WTC11 (cell line): ENCODE measurements at regions not wholly inside any gene's neighbourhood (a gene's known extent, or its start where the extent isn't known, plus 50 kb on each side); places are given as distances from the start of the nearest gene placed in this dataset.

Experiments used
- ATAC-seq: fragments of 200-7000 bp; cut with Tn5 transposase; 2 replicates; pipeline ENCODE4 v1.10.0; 2021; ENCODE audit warnings: mild to moderate bottlenecking, moderate library complexity
- CTCF ChIA-PET: fragments of 300-600 bp; sonication (Branson Sonifier 250); formaldehyde crosslinking; loops from one replicate; lab custom pipeline; 2021; ENCODE audit warnings: antibody characterized with exemption; lab: Charles Lee
- POLR2A ChIA-PET: fragments of 350-600 bp; sonication (Branson Sonifier 250); formaldehyde crosslinking; loops from one replicate; lab custom pipeline; 2021; ENCODE audit warnings: antibody characterized with exemption; lab: Charles Lee
- DNase-seq: peaks from one replicate; pipeline ENCODE4 v3.0.0; 2021; ENCODE audit warnings: low spot score
- H3K27ac Mint-ChIP-seq: 2 replicates; pipeline ENCODE4 v1.8.0; 2021; ENCODE audit warnings: mixed read lengths
- H3K27me3 Mint-ChIP-seq: 2 replicates; pipeline ENCODE4 v1.8.0; 2021; ENCODE audit warnings: low read depth, mild to moderate bottlenecking, moderate library complexity, mixed read lengths
- H3K36me3 Mint-ChIP-seq: 2 replicates; pipeline ENCODE4 v1.8.0; 2021; ENCODE audit warnings: mixed read lengths
- H3K4me1 Mint-ChIP-seq: 2 replicates; pipeline ENCODE4 v1.8.0; 2022; ENCODE audit warnings: mixed read lengths
- H3K4me3 Mint-ChIP-seq: 2 replicates; pipeline ENCODE4 v1.8.0; 2021; ENCODE audit warnings: mild to moderate bottlenecking, moderate library complexity, mixed read lengths
- H3K9me3 Mint-ChIP-seq: 2 replicates; pipeline ENCODE4 v1.8.0; 2021; ENCODE audit warnings: mixed read lengths
- AFF4 ChIP-seq: sonication (generic); formaldehyde crosslinking; IDR thresholded peaks from 2 replicates; pipeline ENCODE4 v1.8.1; 2023; ENCODE audit warnings: mild to moderate bottlenecking, missing genetic modification reagents, borderline replicate concordance
- CBFB ChIP-seq: sonication (generic); formaldehyde crosslinking; IDR thresholded peaks from 2 replicates; pipeline ENCODE4 v1.8.1; 2022; ENCODE audit warnings: mild to moderate bottlenecking, low read depth, missing genetic modification reagents
- E2F5 ChIP-seq: sonication (generic); formaldehyde crosslinking; IDR thresholded peaks from 2 replicates; pipeline ENCODE4 v1.8.1; 2022; ENCODE audit warnings: mild to moderate bottlenecking, moderate library complexity, missing genetic modification reagents
- FOXP4 ChIP-seq: sonication (generic); formaldehyde crosslinking; IDR thresholded peaks from 2 replicates; pipeline ENCODE4 v1.8.0; 2022; ENCODE audit warnings: mild to moderate bottlenecking, missing genetic modification reagents
- GRHL2 ChIP-seq: fragments of 250-450 bp; sonication (Bioruptor Pico); IDR thresholded peaks from 2 replicates; pipeline ENCODE4 v1.8.0; 2022; ENCODE audit warnings: mild to moderate bottlenecking, moderate library complexity; ENCODE audit not compliant: insufficient replicate concordance, severe bottlenecking
- HMGA2 ChIP-seq: fragments of 250-450 bp; sonication (Bioruptor Pico); IDR thresholded peaks from 2 replicates; pipeline ENCODE4 v1.4.0; 2021; ENCODE audit warnings: mild to moderate bottlenecking, moderate library complexity
- MLX ChIP-seq: sonication (generic); formaldehyde crosslinking; IDR thresholded peaks from 2 replicates; pipeline ENCODE4 v1.8.1; 2023; ENCODE audit warnings: mild to moderate bottlenecking, missing genetic modification reagents, moderate library complexity
- NFE2L1 ChIP-seq: sonication (generic); formaldehyde crosslinking; IDR thresholded peaks from 2 replicates; pipeline ENCODE4 v1.8.1; 2023; ENCODE audit warnings: missing genetic modification reagents
- PRRX2 ChIP-seq: fragments of 250-450 bp; sonication (Bioruptor Pico); IDR thresholded peaks from 2 replicates; pipeline ENCODE4 v1.8.0; 2021; ENCODE audit warnings: mild to moderate bottlenecking
- STAT6 ChIP-seq: sonication (generic); formaldehyde crosslinking; conservative IDR thresholded peaks from 2 replicates; pipeline ENCODE4 v1.8.1; 2023; ENCODE audit warnings: mild to moderate bottlenecking, low read depth, missing genetic modification reagents, moderate library complexity
- ZNF121 ChIP-seq: sonication (generic); formaldehyde crosslinking; IDR thresholded peaks from 2 replicates; pipeline ENCODE4 v1.8.0; 2023; ENCODE audit warnings: missing genetic modification reagents
- ZNF138 ChIP-seq: sonication (generic); formaldehyde crosslinking; conservative IDR thresholded peaks from 2 replicates; pipeline ENCODE4 v1.8.1; 2022; ENCODE audit warnings: mild to moderate bottlenecking, moderate library complexity, missing genetic modification reagents
- ZNF396 ChIP-seq: fragments of 250-450 bp; sonication (Bioruptor Pico); IDR thresholded peaks from 2 replicates; pipeline ENCODE4 v1.8.0; 2021; ENCODE audit warnings: mild to moderate bottlenecking, moderate library complexity, borderline replicate concordance
- ZNF423 ChIP-seq: fragments of 250-450 bp; sonication (Bioruptor Pico); IDR thresholded peaks from 2 replicates; pipeline ENCODE4 v2.1.2; 2022; ENCODE audit warnings: mild to moderate bottlenecking, moderate library complexity
- TF ChIP-seq, protein P1 (sequence below): sonication (generic); formaldehyde crosslinking; IDR thresholded peaks from 2 replicates; pipeline ENCODE4 v1.8.1; 2023; ENCODE audit warnings: mild to moderate bottlenecking, missing genetic modification reagents

DNA sequence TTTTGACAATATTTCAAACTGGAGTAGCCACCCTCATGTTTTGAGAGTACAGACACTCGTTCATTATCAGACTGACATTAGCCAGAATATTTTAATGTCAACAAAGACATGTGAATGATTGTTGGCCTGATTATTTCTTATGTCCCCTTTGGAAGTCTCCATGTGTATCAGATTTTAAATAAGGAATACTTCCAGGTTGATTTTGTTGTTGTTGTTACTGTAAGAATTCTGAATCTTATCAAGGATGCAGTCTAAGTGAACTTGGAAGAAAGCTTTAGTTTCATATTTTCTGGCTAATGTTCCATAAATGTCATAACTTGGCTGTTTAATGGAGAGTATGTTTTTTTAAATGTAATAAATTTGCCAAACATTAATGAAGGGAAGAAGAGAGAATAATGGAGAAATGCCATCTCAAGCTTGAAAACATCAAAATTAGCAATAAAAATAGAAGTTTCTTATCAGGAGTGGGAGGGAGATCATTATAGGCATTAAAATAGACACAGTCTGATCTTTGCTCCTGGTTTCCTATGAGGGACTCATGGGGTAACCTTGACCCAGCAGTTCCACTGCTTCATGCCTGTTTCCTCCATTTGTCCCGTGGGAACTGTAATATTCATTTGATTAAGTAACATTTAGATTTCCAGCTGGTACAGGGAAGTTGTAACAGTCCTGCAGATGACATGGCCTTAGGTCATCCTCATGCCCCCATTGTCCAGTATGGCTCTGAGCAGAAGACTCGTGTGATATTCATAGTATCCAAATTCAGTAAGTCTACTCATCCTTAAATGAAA lies 122.4 kb upstream of the KIAA1217 start:
- no peak for DNase-seq
- POLR2A ChIA-PET = no interaction called here
- no peak overlapping the region for H3K27ac Mint-ChIP-seq
- H3K9me3 Mint-ChIP-seq = peaks cover 15% of the 10 kb centered on the region
- peaks cover 3% of the 10 kb centered on the region for H3K4me1 Mint-ChIP-seq
- ATAC-seq = no peak
- no peak for TF ChIP-seq ZNF423
- TF ChIP-seq ZNF138 = no peak
- TF ChIP-seq AFF4 (CRISPR knock-in tag) = no peak
- TF ChIP-seq PRRX2 = no peak
- TF ChIP-seq NFE2L1 = no peak
- TF ChIP-seq CBFB = no peak
- TF ChIP-seq GRHL2 (CRISPR knock-in tag) = no peak
- TF ChIP-seq HMGA2 = no peak
- TF ChIP-seq ZNF121 (CRISPR knock-in tag) = no peak
- TF ChIP-seq MLX (CRISPR knock-in tag) = no peak
- no peak for TF ChIP-seq ZNF396 (CRISPR knock-in tag)
- H3K36me3 Mint-ChIP-seq = no peaks in the 10 kb centered on the region
- H3K27me3 Mint-ChIP-seq = no peaks in the 10 kb centered on the region
- CTCF ChIA-PET = interaction anchor here (0.6 kb wide), 1 partner anchor 117 kb away, joined by 4 read pairs; no protein-coding TSS in a partner anchor
- H3K4me3 Mint-ChIP-seq = no peak overlapping the region

DNA sequence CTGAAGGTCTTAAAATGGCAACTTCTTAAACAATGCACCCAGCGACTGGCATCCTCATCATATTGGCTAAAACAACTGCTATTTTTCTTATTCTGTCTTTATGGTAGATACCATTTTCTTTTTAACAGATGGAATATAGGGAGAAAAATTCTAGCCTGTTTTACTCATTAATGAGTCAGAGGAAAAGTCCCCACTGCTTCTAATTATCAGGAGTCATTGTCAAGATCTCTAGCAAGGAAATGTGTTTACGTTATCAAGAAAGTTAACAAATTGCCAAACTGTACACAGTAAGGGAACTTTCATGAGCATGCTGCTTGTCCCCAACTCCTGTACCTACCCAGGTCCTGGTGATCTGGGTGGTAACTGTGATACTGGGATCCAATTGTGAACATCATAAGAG lies 117.7 kb upstream of the KIAA1217 start:
- peaks cover 23% of the 10 kb centered on the region for H3K9me3 Mint-ChIP-seq
- no peak overlapping the region for H3K27ac Mint-ChIP-seq
- peaks cover 4% of the 10 kb centered on the region for H3K4me1 Mint-ChIP-seq
- no peak overlapping the region for H3K4me3 Mint-ChIP-seq
- CTCF ChIA-PET = no interaction called here
- POLR2A ChIA-PET = no interaction called here
- peaks cover 14% of the 10 kb centered on the region for H3K36me3 Mint-ChIP-seq
- no peaks in the 10 kb centered on the region for H3K27me3 Mint-ChIP-seq
- ATAC-seq (no peak), DNase-seq (no peak)
- TF ChIP-seq, protein P1, sequence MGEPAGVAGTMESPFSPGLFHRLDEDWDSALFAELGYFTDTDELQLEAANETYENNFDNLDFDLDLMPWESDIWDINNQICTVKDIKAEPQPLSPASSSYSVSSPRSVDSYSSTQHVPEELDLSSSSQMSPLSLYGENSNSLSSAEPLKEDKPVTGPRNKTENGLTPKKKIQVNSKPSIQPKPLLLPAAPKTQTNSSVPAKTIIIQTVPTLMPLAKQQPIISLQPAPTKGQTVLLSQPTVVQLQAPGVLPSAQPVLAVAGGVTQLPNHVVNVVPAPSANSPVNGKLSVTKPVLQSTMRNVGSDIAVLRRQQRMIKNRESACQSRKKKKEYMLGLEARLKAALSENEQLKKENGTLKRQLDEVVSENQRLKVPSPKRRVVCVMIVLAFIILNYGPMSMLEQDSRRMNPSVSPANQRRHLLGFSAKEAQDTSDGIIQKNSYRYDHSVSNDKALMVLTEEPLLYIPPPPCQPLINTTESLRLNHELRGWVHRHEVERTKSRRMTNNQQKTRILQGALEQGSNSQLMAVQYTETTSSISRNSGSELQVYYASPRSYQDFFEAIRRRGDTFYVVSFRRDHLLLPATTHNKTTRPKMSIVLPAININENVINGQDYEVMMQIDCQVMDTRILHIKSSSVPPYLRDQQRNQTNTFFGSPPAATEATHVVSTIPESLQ (CRISPR knock-in tag) = no peak
- TF ChIP-seq FOXP4 (CRISPR knock-in tag) (no peak), E2F5 (no peak), PRRX2 (no peak), STAT6 (no peak)
